GM23338 (cell line): ENCODE measurements at regions not wholly inside any gene's neighbourhood (a gene's known extent, or its start where the extent isn't known, plus 50 kb on each side); places are given as distances from the start of the nearest gene placed in this dataset.

Experiments
- ATAC-seq: fragments of 200-7000 bp; cut with Tn5 transposase; 3 replicates; pipeline ENCODE4 v1.9.1; 2020
- DNase-seq: peaks from one replicate; pipeline ENCODE4 v3.0.0-alpha.2; 2015; ENCODE audit warnings: low spot score
- H2AFZ ChIP-seq: fragments of 200-600 bp; sonication (generic); 2 replicates; pipeline ENCODE4 v1.8.0; 2016; ENCODE audit warnings: antibody characterized with exemption, mild to moderate bottlenecking, moderate library complexity
- H3F3A ChIP-seq: fragments of 200-600 bp; sonication (generic); replicated peaks from 2 replicates; pipeline ENCODE4 v1.8.0; 2017; ENCODE audit warnings: antibody characterized with exemption, mixed run types, low read depth
- H3K27ac ChIP-seq: fragments of 200-600 bp; sonication (generic); 2 replicates; pipeline ENCODE4 v1.6.1; 2016; ENCODE audit warnings: low read depth
- H3K27me3 ChIP-seq: fragments of 200-600 bp; sonication (generic); 2 replicates; pipeline ENCODE4 v1.8.0; 2016; ENCODE audit warnings: mild to moderate bottlenecking, mixed run types, moderate library complexity; ENCODE audit not compliant: insufficient read depth
- H3K36me3 ChIP-seq: fragments of 200-600 bp; sonication (generic); 2 replicates; pipeline ENCODE4 v1.8.0; 2016; ENCODE audit warnings: mild to moderate bottlenecking; ENCODE audit not compliant: insufficient read depth
- H3K4me1 ChIP-seq: fragments of 200-600 bp; sonication (generic); 2 replicates; pipeline ENCODE4 v1.8.0; 2016; ENCODE audit warnings: mild to moderate bottlenecking, moderate library complexity; ENCODE audit not compliant: insufficient read depth
- H3K4me2 ChIP-seq: fragments of 200-600 bp; sonication (generic); 2 replicates; pipeline ENCODE4 v1.7.1; 2017; ENCODE audit warnings: mixed run types
- H3K4me3 ChIP-seq: fragments of 200-600 bp; sonication (generic); 2 replicates; pipeline ENCODE4 v1.6.1; 2016; ENCODE audit warnings: mixed run types
- H3K79me2 ChIP-seq: fragments of 200-600 bp; sonication (generic); replicated peaks from 2 replicates; pipeline ENCODE4 v1.8.0; 2017; ENCODE audit warnings: mild to moderate bottlenecking; ENCODE audit not compliant: insufficient read depth
- H3K9me2 ChIP-seq: fragments of 200-600 bp; sonication (generic); 2 replicates; pipeline ENCODE4 v1.8.0; 2017; ENCODE audit not compliant: insufficient read depth
- H4K20me1 ChIP-seq: fragments of 200-600 bp; sonication (generic); replicated peaks from 2 replicates; pipeline ENCODE4 v1.8.0; 2017; ENCODE audit warnings: mild to moderate bottlenecking; ENCODE audit not compliant: insufficient read depth
- H3K27ac Mint-ChIP-seq: 2 replicates; pipeline ENCODE4 v1.8.0; 2020; ENCODE audit warnings: inconsistent platforms, mild to moderate bottlenecking, moderate library complexity, mixed read lengths
- H3K27me3 Mint-ChIP-seq: 3 replicates; pipeline ENCODE4 v1.8.0; 2022; ENCODE audit warnings: low read depth, mild to moderate bottlenecking, moderate library complexity, mixed read lengths, inconsistent platforms; ENCODE audit not compliant: insufficient read depth, poor library complexity
- H3K36me3 Mint-ChIP-seq: 3 replicates; pipeline ENCODE4 v1.8.0; 2021; ENCODE audit warnings: low read depth, mild to moderate bottlenecking, inconsistent platforms, moderate library complexity, mixed read lengths
- H3K4me1 Mint-ChIP-seq: 3 replicates; pipeline ENCODE4 v1.8.0; 2020; ENCODE audit warnings: mild to moderate bottlenecking, inconsistent platforms, mixed read lengths
- H3K4me3 Mint-ChIP-seq: 3 replicates; pipeline ENCODE4 v1.8.0; 2021; ENCODE audit warnings: moderate library complexity, mild to moderate bottlenecking, inconsistent platforms, mixed read lengths
- H3K9me3 Mint-ChIP-seq: 3 replicates; pipeline ENCODE4 v1.8.0; 2020; ENCODE audit warnings: moderate library complexity, mild to moderate bottlenecking, inconsistent platforms, mixed read lengths
- CREB1 ChIP-seq: fragments of 250-450 bp; sonication (Bioruptor Pico); IDR thresholded peaks from 2 replicates; pipeline ENCODE4 v1.5.0; 2020; ENCODE audit warnings: low read depth, mild to moderate bottlenecking, moderate library complexity
- CTCF ChIP-seq, 2 experiments: fragments of 200-600 bp in 1 of 2; sonication (generic) in 1 of 2; conservative IDR thresholded peaks; 2 replicates each; pipeline versions ENCODE4 v1.5.1 to v1.6.1; 2016 to 2017; ENCODE audit warnings: antibody characterized with exemption in 2 of 2, low read depth in 2 of 2, mild to moderate bottlenecking in 2 of 2, moderate library complexity in 1 of 2
- EZH2phosphoT487 ChIP-seq: fragments of 200-600 bp; sonication (generic); IDR thresholded peaks from one replicate; pipeline ENCODE4 v1.8.1; 2018; ENCODE audit warnings: antibody characterized with exemption; ENCODE audit not compliant: unreplicated experiment
- JUNB ChIP-seq: IDR thresholded peaks from one replicate; pipeline ENCODE4 v1.6.1; 2016; ENCODE audit warnings: antibody characterized with exemption; ENCODE audit not compliant: unreplicated experiment
- POLR2AphosphoS5 ChIP-seq: IDR thresholded peaks from 2 replicates; pipeline ENCODE4 v1.6.1; 2016; ENCODE audit warnings: antibody characterized with exemption, low read depth
- REST ChIP-seq: IDR thresholded peaks from one replicate; pipeline ENCODE4 v1.6.1; 2018; ENCODE audit warnings: antibody characterized with exemption; ENCODE audit not compliant: unreplicated experiment
- ZNF114 ChIP-seq: fragments of 250-450 bp; sonication (Bioruptor Pico); IDR thresholded peaks from 2 replicates; pipeline ENCODE4 v1.5.0; 2020; ENCODE audit warnings: mild to moderate bottlenecking, moderate library complexity

- no peaks in the 10 kb centered on the region for H3K36me3 ChIP-seq
- no peaks in the 10 kb centered on the region; the same call in 1 of the 2 replicates for H3K4me1 ChIP-seq
- DNase-seq (no peak), ATAC-seq (no peak)
- no peaks in the 10 kb centered on the region for H3F3A ChIP-seq
- H3K4me1 Mint-ChIP-seq = peaks cover 2% of the 10 kb centered on the region
- no peak overlapping the region for H3K27ac ChIP-seq
- peak overlapping the region; percentile 89 for H2AFZ ChIP-seq
- H3K36me3 Mint-ChIP-seq = no peaks in the 10 kb centered on the region
- no peaks in the 10 kb centered on the region for H4K20me1 ChIP-seq
- no peaks in the 10 kb centered on the region for H3K27me3 ChIP-seq
- H3K4me3 ChIP-seq = no peak overlapping the region
- TF ChIP-seq ZNF114 = no peak
- TF ChIP-seq REST = no peak
- no peak for TF ChIP-seq CREB1 (CRISPR knock-in tag)
- TF ChIP-seq CTCF (conservative IDR thresholded peaks at IDR 0.05; ENCODE audit: low read depth in 2 of 2) = no peak
- TF ChIP-seq POLR2AphosphoS5 = no peak
- TF ChIP-seq JUNB = no peak
- no peaks in the 10 kb centered on the region for H3K79me2 ChIP-seq
- no peaks in the 10 kb centered on the region; the same call in 2 of the 3 replicates for H3K9me3 Mint-ChIP-seq
- peaks cover 2% of the 10 kb centered on the region for H3K27me3 Mint-ChIP-seq
- H3K9me2 ChIP-seq = no peaks in the 10 kb centered on the region
- no peak overlapping the region for H3K27ac Mint-ChIP-seq
- no peak overlapping the region for H3K4me2 ChIP-seq
- no peak overlapping the region for H3K4me3 Mint-ChIP-seq
These were observed 331.9 kb downstream of the MED10 start for GRCh38 chr5:6046296-6046967.

GRCh38 chr5:6043491-6044310, 334.6 kb downstream of the MED10 start:
- no peak overlapping the region for H3K4me3 ChIP-seq
- ATAC-seq = peak; percentile 52
- no peak overlapping the region for H3K27ac Mint-ChIP-seq
- TF ChIP-seq POLR2AphosphoS5 = no peak
- TF ChIP-seq EZH2phosphoT487 = no peak
- TF ChIP-seq CTCF (conservative IDR thresholded peaks at IDR 0.05; ENCODE audit: low read depth in 2 of 2) = no peak
- no peak for TF ChIP-seq JUNB
- TF ChIP-seq ZNF114 = no peak
- no peak for TF ChIP-seq REST

More at GRCh38 chr5:6043491-6044310, 334.6 kb downstream of the MED10 start:
- H3K36me3 Mint-ChIP-seq = no peaks in the 10 kb centered on the region
- Histone ChIP-seq H3K27me3 (no peaks in the 10 kb centered on the region), H3K4me1 (no peaks in the 10 kb centered on the region; the same call in 1 of the 2 replicates), H3F3A (no peaks in the 10 kb centered on the region), H3K9me2 (no peaks in the 10 kb centered on the region), H3K4me2 (no peak overlapping the region), H3K79me2 (no peaks in the 10 kb centered on the region), H3K27ac (no peak overlapping the region), H2AFZ (no peak overlapping the region), H3K36me3 (no peaks in the 10 kb centered on the region), H4K20me1 (no peaks in the 10 kb centered on the region)
- no peak for DNase-seq
- H3K4me3 Mint-ChIP-seq = no peak overlapping the region; the same call in 2 of the 3 replicates
- H3K9me3 Mint-ChIP-seq = no peaks in the 10 kb centered on the region
- peaks cover 2% of the 10 kb centered on the region for H3K27me3 Mint-ChIP-seq
- H3K4me1 Mint-ChIP-seq = peaks cover 2% of the 10 kb centered on the region
